ENCODE measurements at regions not wholly inside any gene's neighbourhood (a gene's known extent, or its start where the extent isn't known, plus 50 kb on each side); places are given as distances from the start of the nearest gene placed in this dataset.

- no peak for DNase-seq (ENCODE audit: low read depth)
Measured at GRCh38 chr16:61596655-61597054, 439.6 kb downstream of the CDH8 start.

GRCh38 chr16:61595605-61596004, 440.6 kb downstream of the CDH8 start:
- DNase-seq (ENCODE audit: low read depth): no peak

GRCh38 chr16:61590577-61590976, 445.7 kb downstream of the CDH8 start:
- no peak for DNase-seq (ENCODE audit: low read depth)

- DNase-seq (ENCODE audit: low read depth): no peak
Measured at GRCh38 chr16:61587526-61587925, 448.7 kb downstream of the CDH8 start.

GRCh38 chr16:61581417-61582046, 454.7 kb downstream of the CDH8 start:
- no peak for DNase-seq (ENCODE audit: low read depth)

GRCh38 chr16:61580579-61580978, 455.7 kb downstream of the CDH8 start:
- no peak for DNase-seq (ENCODE audit: low read depth)

- DNase-seq (ENCODE audit: low read depth): no peak
Measured at GRCh38 chr16:61579195-61579594, 457.0 kb downstream of the CDH8 start.

GRCh38 chr16:61576476-61576875, 459.8 kb downstream of the CDH8 start:
- DNase-seq (ENCODE audit: low read depth): no peak

- DNase-seq (ENCODE audit: low read depth): no peak
Measured at GRCh38 chr16:61575617-61576016, 460.6 kb downstream of the CDH8 start.

- DNase-seq (ENCODE audit: low read depth): no peak
Measured at GRCh38 chr16:61569028-61569427, 467.2 kb downstream of the CDH8 start.

GRCh38 chr16:61564716-61565115, 471.5 kb downstream of the CDH8 start:
- no peak for DNase-seq (ENCODE audit: low read depth)

- DNase-seq (ENCODE audit: low read depth): no peak
Measured at GRCh38 chr16:61555718-61556441, 480.4 kb downstream of the CDH8 start.

GRCh38 chr16:61549327-61549726, 486.9 kb downstream of the CDH8 start:
- DNase-seq (ENCODE audit: low read depth): no peak

GRCh38 chr16:61547626-61548025, 488.6 kb downstream of the CDH8 start:
- DNase-seq (ENCODE audit: low read depth): no peak

- DNase-seq (ENCODE audit: low read depth): no peak
Measured at GRCh38 chr16:61544165-61544564, 492.1 kb downstream of the CDH8 start.

GRCh38 chr16:61540216-61540615, 496.0 kb downstream of the CDH8 start:
- no peak for DNase-seq (ENCODE audit: low read depth)

- DNase-seq (ENCODE audit: low read depth): no peak
Measured at GRCh38 chr16:61530697-61531096, 505.5 kb downstream of the CDH8 start.

GRCh38 chr16:61500851-61501250, 535.4 kb downstream of the CDH8 start:
- no peak for DNase-seq (ENCODE audit: low read depth)

- DNase-seq (ENCODE audit: low read depth): no peak
Measured at GRCh38 chr16:61480250-61480649, 556.0 kb downstream of the CDH8 start.

- no peak for DNase-seq (ENCODE audit: low read depth)
Measured at GRCh38 chr16:61471737-61472136, 564.5 kb downstream of the CDH8 start.

GRCh38 chr16:61471023-61471422, 565.2 kb downstream of the CDH8 start:
- no peak for DNase-seq (ENCODE audit: low read depth)

- no peak for DNase-seq (ENCODE audit: low read depth)
Measured at GRCh38 chr16:61465285-61465684, 571.0 kb downstream of the CDH8 start.

GRCh38 chr16:61460020-61460419, 576.2 kb downstream of the CDH8 start:
- DNase-seq (ENCODE audit: low read depth): no peak

GRCh38 chr16:61435346-61435745, 600.9 kb downstream of the CDH8 start:
- DNase-seq (ENCODE audit: low read depth): no peak

All from stromal cell of bone marrow (primary cell).